OCI-LY1 (cell line): ENCODE measurements at regions not wholly inside any gene's neighbourhood (a gene's known extent, or its start where the extent isn't known, plus 50 kb on each side); places are given as distances from the start of the nearest gene placed in this dataset.

ENCODE experiments used
- H2AFZ ChIP-seq: fragments of 200-600 bp; sonication (generic), shearing (Covaris generic); 2 replicates; pipeline ENCODE4 v1.6.0; 2014; ENCODE audit warnings: antibody characterized with exemption, mild to moderate bottlenecking, low read length
- H3F3A ChIP-seq: fragments of 200-600 bp; sonication (generic), shearing (Covaris generic); 2 replicates; pipeline ENCODE4 v1.6.0; 2014; ENCODE audit warnings: mild to moderate bottlenecking, antibody characterized with exemption, low read length, moderate library complexity; ENCODE audit not compliant: insufficient read depth
- H3K27ac ChIP-seq: fragments of 200-600 bp; sonication (generic); 2 replicates; pipeline ENCODE4 v1.5.1; 2014; ENCODE audit warnings: low read length, mixed run types, mild to moderate bottlenecking, low read depth; ENCODE audit not compliant: poor library complexity, severe bottlenecking
- H3K27me3 ChIP-seq: fragments of 200-600 bp; sonication (generic); 2 replicates; pipeline ENCODE4 v1.6.0; 2014; ENCODE audit warnings: antibody characterized with exemption, mild to moderate bottlenecking, low read length, moderate library complexity; ENCODE audit not compliant: insufficient read depth
- H3K36me3 ChIP-seq: fragments of 200-600 bp; sonication (generic); 2 replicates; pipeline ENCODE4 v1.6.1; 2014; ENCODE audit warnings: mild to moderate bottlenecking, antibody characterized with exemption, low read length, moderate library complexity, mixed read lengths; ENCODE audit not compliant: insufficient read depth
- H3K4me1 ChIP-seq: fragments of 200-600 bp; sonication (generic); 2 replicates; pipeline ENCODE4 v1.5.1; 2014; ENCODE audit warnings: mild to moderate bottlenecking, low read length, moderate library complexity; ENCODE audit not compliant: insufficient read depth, severe bottlenecking
- H3K4me2 ChIP-seq: fragments of 200-600 bp; sonication (generic), shearing (Covaris generic); 2 replicates; pipeline ENCODE4 v1.6.1; 2014; ENCODE audit warnings: low read length
- H3K4me3 ChIP-seq: fragments of 200-600 bp; sonication (generic); 2 replicates; pipeline ENCODE4 v1.5.1; 2014; ENCODE audit warnings: low read length, low read depth, mild to moderate bottlenecking, mixed read lengths; ENCODE audit not compliant: poor library complexity, severe bottlenecking
- H3K79me2 ChIP-seq: fragments of 200-600 bp; shearing (Covaris generic); 2 replicates; pipeline ENCODE4 v1.6.1; 2016; ENCODE audit warnings: mixed run types, low read length, mixed read lengths; ENCODE audit not compliant: insufficient read depth
- H3K9ac ChIP-seq: fragments of 200-600 bp; sonication (generic), shearing (Covaris generic); 2 replicates; pipeline ENCODE4 v1.6.1; 2014; ENCODE audit warnings: mild to moderate bottlenecking, low read length, mixed read lengths
- H3K9me2 ChIP-seq: fragments of 200-600 bp; sonication (generic), shearing (Covaris generic); 2 replicates; pipeline ENCODE4 v1.6.1; 2014; ENCODE audit warnings: low read depth, mild to moderate bottlenecking, low read length, mixed read lengths
- H3K9me3 ChIP-seq: fragments of 200-600 bp; shearing (Covaris generic); 2 replicates; pipeline ENCODE4 v1.6.1; 2014; ENCODE audit warnings: low read length, mixed read lengths
- H4K20me1 ChIP-seq: fragments of 200-600 bp; sonication (generic), shearing (Covaris generic); 2 replicates; pipeline ENCODE4 v1.6.0; 2016; ENCODE audit warnings: mild to moderate bottlenecking, low read length; ENCODE audit not compliant: insufficient read depth
- EZH2 ChIP-seq: fragments of 200-600 bp; sonication (generic), shearing (Covaris generic); IDR thresholded peaks from 2 replicates; pipeline ENCODE4 v1.8.0; 2017; ENCODE audit warnings: borderline replicate concordance, mixed run types, mild to moderate bottlenecking, antibody characterized with exemption, low read length, moderate library complexity, mixed read lengths
- TF ChIP-seq, protein P1 (sequence below): fragments of 200-600 bp; sonication (generic), shearing (Covaris generic); IDR thresholded peaks from 2 replicates; pipeline ENCODE4 v1.5.1; 2017; ENCODE audit warnings: mild to moderate bottlenecking, antibody characterized with exemption, low read length, moderate library complexity, mixed read lengths

DNA sequence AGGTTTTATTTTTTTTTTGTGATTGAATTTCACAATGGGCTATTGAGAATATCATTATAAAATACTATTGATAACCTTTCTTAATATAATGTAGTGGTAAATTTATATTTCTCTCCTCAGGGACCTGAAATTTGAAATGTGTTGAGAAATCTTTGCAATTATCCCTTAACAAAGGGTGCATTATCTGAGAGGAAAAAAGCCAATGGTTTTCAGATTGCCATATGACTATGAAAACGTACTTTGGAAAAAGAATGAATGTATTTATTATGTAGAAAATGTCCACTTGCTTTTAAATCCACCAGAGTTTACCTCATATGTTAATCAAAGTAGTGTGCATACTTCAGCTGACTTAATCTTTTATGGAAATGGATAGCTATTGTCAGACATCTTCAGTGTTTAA lies 441.1 kb downstream of the AMY1C start:
- H3F3A ChIP-seq = no peaks in the 10 kb centered on the region
- no peaks in the 10 kb centered on the region for H4K20me1 ChIP-seq
- no peaks in the 10 kb centered on the region for H3K9me3 ChIP-seq
- H2AFZ ChIP-seq = no peak overlapping the region
- H3K27me3 ChIP-seq = no peaks in the 10 kb centered on the region
- no peak overlapping the region for H3K4me2 ChIP-seq
- no peaks in the 10 kb centered on the region for H3K9me2 ChIP-seq
- TF ChIP-seq EZH2 = no peak
- TF ChIP-seq, protein P1, sequence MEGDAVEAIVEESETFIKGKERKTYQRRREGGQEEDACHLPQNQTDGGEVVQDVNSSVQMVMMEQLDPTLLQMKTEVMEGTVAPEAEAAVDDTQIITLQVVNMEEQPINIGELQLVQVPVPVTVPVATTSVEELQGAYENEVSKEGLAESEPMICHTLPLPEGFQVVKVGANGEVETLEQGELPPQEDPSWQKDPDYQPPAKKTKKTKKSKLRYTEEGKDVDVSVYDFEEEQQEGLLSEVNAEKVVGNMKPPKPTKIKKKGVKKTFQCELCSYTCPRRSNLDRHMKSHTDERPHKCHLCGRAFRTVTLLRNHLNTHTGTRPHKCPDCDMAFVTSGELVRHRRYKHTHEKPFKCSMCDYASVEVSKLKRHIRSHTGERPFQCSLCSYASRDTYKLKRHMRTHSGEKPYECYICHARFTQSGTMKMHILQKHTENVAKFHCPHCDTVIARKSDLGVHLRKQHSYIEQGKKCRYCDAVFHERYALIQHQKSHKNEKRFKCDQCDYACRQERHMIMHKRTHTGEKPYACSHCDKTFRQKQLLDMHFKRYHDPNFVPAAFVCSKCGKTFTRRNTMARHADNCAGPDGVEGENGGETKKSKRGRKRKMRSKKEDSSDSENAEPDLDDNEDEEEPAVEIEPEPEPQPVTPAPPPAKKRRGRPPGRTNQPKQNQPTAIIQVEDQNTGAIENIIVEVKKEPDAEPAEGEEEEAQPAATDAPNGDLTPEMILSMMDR = no peak
- H3K4me1 ChIP-seq = no peaks in the 10 kb centered on the region
- no peak overlapping the region for H3K4me3 ChIP-seq
- H3K9ac ChIP-seq = no peak overlapping the region
- H3K36me3 ChIP-seq = no peaks in the 10 kb centered on the region
- no peak overlapping the region for H3K27ac ChIP-seq
- H3K79me2 ChIP-seq = no peaks in the 10 kb centered on the region

DNA sequence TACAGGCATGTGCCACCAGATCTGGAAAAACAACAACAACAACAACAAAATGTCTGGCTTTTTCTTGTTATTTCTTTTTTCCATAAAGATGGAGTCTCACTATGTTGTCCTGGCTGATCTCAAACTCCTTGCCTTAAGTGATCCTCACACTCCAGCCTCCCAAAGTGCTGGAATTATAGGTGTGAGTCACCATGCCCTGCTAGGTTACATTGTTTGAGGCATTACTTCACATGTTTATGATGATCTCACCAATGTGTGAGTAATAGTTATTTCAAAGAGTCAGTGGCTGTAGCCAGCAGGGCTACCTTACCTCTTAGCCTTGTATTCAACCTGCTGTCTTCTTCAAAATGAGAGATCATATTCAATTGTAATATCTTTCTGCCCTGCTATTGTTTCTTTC lies 445.7 kb downstream of the AMY1C start:
- no peak overlapping the region for H3K27ac ChIP-seq
- TF ChIP-seq, protein P1 = no peak
- TF ChIP-seq EZH2 = no peak

DNA sequence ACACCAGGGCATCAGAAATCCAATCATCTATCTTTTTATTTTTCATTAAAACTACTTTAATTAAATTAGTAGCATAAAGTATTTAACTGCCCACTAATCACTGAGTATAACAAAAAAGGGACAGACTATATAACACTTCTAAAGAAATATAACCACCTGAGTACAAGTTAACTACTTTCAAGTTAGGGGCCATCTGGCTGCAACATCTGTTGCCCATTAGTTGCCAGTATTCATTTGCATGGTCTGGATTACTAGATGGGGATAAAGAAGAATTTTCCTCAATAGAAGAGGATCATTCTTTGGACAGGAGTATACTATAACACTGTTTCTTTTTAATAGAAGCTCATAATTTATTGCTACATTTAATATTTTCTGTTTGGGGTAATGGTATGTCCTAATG lies 446.4 kb downstream of the AMY1C start:
- no peaks in the 10 kb centered on the region for H4K20me1 ChIP-seq
- H3K27ac ChIP-seq = no peak overlapping the region
- TF ChIP-seq EZH2 = no peak
- TF ChIP-seq, protein P1 = no peak
- H3K27me3 ChIP-seq = no peaks in the 10 kb centered on the region
- no peak overlapping the region for H2AFZ ChIP-seq
- no peak overlapping the region for H3K4me2 ChIP-seq
- no peaks in the 10 kb centered on the region for H3F3A ChIP-seq
- H3K4me3 ChIP-seq = no peak overlapping the region
- peaks cover 9% of the 10 kb centered on the region for H3K4me1 ChIP-seq
- no peaks in the 10 kb centered on the region for H3K36me3 ChIP-seq
- H3K9me3 ChIP-seq = no peaks in the 10 kb centered on the region
- no peak overlapping the region for H3K9ac ChIP-seq
- no peaks in the 10 kb centered on the region for H3K79me2 ChIP-seq
- H3K9me2 ChIP-seq = no peaks in the 10 kb centered on the region

More for the DNA sequence above, 445.7 kb downstream of the AMY1C start:
- no peak overlapping the region for H3K4me2 ChIP-seq
- H3K79me2 ChIP-seq = no peaks in the 10 kb centered on the region
- H3K9me3 ChIP-seq = no peaks in the 10 kb centered on the region
- H3K4me3 ChIP-seq = no peak overlapping the region
- H3F3A ChIP-seq = no peaks in the 10 kb centered on the region
- H3K36me3 ChIP-seq = no peaks in the 10 kb centered on the region
- no peak overlapping the region for H2AFZ ChIP-seq
- no peaks in the 10 kb centered on the region for H4K20me1 ChIP-seq
- H3K9ac ChIP-seq = no peak overlapping the region
- H3K9me2 ChIP-seq = no peaks in the 10 kb centered on the region
- no peaks in the 10 kb centered on the region for H3K27me3 ChIP-seq
- peaks cover 9% of the 10 kb centered on the region for H3K4me1 ChIP-seq
